IPS-15b (cell line): ENCODE measurements at regions not wholly inside any gene's neighbourhood (a gene's known extent, or its start where the extent isn't known, plus 50 kb on each side); places are given as distances from the start of the nearest gene placed in this dataset.

ENCODE experiments used
- H3K27me3 ChIP-seq: one replicate; pipeline ENCODE4 v1.6.1; 2013; ENCODE audit warnings: low read length; ENCODE audit not compliant: control insufficient read depth, insufficient read depth
- H3K36me3 ChIP-seq: one replicate; pipeline ENCODE4 v1.6.1; 2013; ENCODE audit warnings: low read length; ENCODE audit not compliant: control insufficient read depth, insufficient read depth
- H3K4me1 ChIP-seq: one replicate; pipeline ENCODE4 v1.6.1; 2013; ENCODE audit warnings: mild to moderate bottlenecking, low read length; ENCODE audit not compliant: control insufficient read depth, insufficient read depth
- H3K4me3 ChIP-seq: one replicate; pipeline ENCODE4 v1.5.1; 2013; ENCODE audit warnings: low read depth, low read length
- H3K9ac ChIP-seq: one replicate; pipeline ENCODE4 v1.6.1; 2013; ENCODE audit warnings: low read depth, mild to moderate bottlenecking, low read length
- H3K9me3 ChIP-seq: one replicate; pipeline ENCODE4 v1.6.1; 2013; ENCODE audit warnings: mild to moderate bottlenecking, low read length; ENCODE audit not compliant: control insufficient read depth, insufficient read depth

- Histone ChIP-seq H3K36me3 (no peaks in the 10 kb centered on the region), H3K9me3 (no peaks in the 10 kb centered on the region), H3K27me3 (no peaks in the 10 kb centered on the region), H3K4me1 (no peaks in the 10 kb centered on the region), H3K4me3 (no peak overlapping the region), H3K9ac (no peak overlapping the region)
Observed at GRCh38 chr12:41962171-41962572, 182.5 kb downstream of the GXYLT1 start.

GRCh38 chr12:41959271-41959670 lies 185.4 kb downstream of the GXYLT1 start:
- Histone ChIP-seq H3K27me3 (no peaks in the 10 kb centered on the region), H3K4me1 (no peaks in the 10 kb centered on the region), H3K36me3 (no peaks in the 10 kb centered on the region), H3K9ac (no peak overlapping the region), H3K4me3 (no peak overlapping the region), H3K9me3 (no peaks in the 10 kb centered on the region)

- H3K4me3 ChIP-seq = no peak overlapping the region
- H3K36me3 ChIP-seq = no peaks in the 10 kb centered on the region
- no peaks in the 10 kb centered on the region for H3K27me3 ChIP-seq
- no peak overlapping the region for H3K9ac ChIP-seq
- no peaks in the 10 kb centered on the region for H3K4me1 ChIP-seq
- H3K9me3 ChIP-seq = no peaks in the 10 kb centered on the region
Observed at GRCh38 chr12:41956353-41956752, 188.3 kb downstream of the GXYLT1 start.

DNA sequence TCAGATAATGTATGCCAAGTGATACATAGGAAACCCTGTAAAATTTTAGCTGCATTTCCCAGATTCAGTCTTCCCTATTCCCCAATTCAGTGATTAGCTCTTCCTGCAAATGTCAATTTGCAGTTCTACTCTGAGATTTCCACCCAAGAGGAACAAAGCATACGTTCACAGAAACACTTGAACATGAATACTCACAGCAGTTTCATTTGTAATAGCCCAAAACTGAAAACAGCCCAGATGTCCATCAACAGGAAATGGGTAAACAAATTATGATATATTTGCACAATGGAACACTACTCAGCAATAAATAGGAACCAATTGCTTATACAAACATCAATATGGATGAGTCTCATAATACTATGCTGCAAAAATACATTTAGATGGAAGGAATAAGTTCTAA lies 194.2 kb downstream of the GXYLT1 start:
- Histone ChIP-seq H3K36me3 (no peaks in the 10 kb centered on the region), H3K9ac (no peak overlapping the region), H3K4me3 (no peak overlapping the region), H3K9me3 (peaks cover 9% of the 10 kb centered on the region), H3K27me3 (no peaks in the 10 kb centered on the region), H3K4me1 (no peaks in the 10 kb centered on the region)

DNA sequence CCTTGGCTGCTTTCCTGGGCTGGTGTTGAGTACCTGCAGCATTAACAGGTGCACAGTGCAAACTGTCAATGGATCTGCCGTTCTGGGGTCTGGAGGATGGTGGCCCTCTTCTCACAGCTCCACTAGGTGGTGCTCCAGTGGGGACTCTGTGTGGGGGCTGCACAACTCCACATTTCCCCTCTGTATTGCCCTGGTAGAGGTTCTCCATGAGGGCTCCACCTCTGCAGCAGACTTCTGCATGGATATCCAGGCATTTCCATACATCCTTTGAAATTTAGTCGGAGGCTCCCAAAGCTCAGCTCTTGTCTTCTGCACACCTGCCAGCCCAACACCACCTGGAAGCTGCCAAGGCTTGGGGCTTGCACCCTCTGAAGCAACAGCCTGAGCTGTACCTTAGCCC lies 198.6 kb downstream of the GXYLT1 start:
- no peaks in the 10 kb centered on the region for H3K27me3 ChIP-seq
- H3K36me3 ChIP-seq = no peaks in the 10 kb centered on the region
- H3K4me1 ChIP-seq = no peaks in the 10 kb centered on the region

DNA sequence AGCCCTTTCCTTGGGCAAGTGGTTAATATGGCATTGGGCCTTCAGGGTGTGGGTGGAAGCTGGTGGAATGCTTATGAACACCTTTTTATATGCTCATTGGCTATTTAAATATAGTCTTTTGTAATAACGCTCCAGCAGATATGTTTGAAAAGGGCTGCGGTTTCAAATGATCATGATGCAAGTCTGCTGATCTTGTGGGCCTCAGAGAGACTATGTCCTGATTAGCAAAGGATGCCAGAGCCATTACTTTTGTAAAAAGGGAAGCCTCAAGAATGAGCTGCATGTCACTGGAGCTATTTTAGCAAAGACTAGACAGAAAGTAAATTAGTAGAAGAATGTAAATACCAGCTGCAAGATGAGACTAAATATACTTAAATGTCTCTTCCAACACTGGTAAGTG lies 200.5 kb downstream of the GXYLT1 start:
- Histone ChIP-seq H3K9ac (no peak overlapping the region), H3K27me3 (peaks cover 5% of the 10 kb centered on the region), H3K9me3 (peaks cover 9% of the 10 kb centered on the region), H3K36me3 (no peaks in the 10 kb centered on the region), H3K4me1 (no peaks in the 10 kb centered on the region), H3K4me3 (no peak overlapping the region)

More for the DNA sequence above, 198.6 kb downstream of the GXYLT1 start:
- Histone ChIP-seq H3K4me3 (no peak overlapping the region), H3K9me3 (peaks cover 9% of the 10 kb centered on the region), H3K9ac (no peak overlapping the region)

- no peaks in the 10 kb centered on the region for H3K4me1 ChIP-seq
- no peaks in the 10 kb centered on the region for H3K36me3 ChIP-seq
- H3K9me3 ChIP-seq = peaks cover 9% of the 10 kb centered on the region
- peaks cover 5% of the 10 kb centered on the region for H3K27me3 ChIP-seq
- H3K9ac ChIP-seq = no peak overlapping the region
- no peak overlapping the region for H3K4me3 ChIP-seq
Observed at GRCh38 chr12:41943671-41944070, 201.0 kb downstream of the GXYLT1 start.

DNA sequence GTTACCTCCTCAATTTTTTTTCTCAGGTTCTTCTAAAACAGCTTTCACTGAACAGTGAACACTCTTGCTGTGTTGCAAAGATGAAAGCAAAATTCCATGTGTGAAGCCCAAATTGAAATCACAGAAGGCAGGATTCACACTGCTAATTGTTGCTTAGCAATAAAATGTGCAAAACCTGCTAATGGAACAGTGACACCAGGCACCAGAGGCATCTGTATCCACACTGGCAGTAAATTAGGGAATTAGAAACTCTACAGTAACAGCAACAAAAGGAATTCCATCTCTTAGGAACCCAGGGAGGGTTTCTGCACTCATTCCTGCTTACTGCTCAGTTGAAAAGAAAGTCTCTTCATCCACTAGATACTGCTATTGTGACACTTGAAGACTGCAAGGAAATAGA lies 202.3 kb downstream of the GXYLT1 start:
- H3K4me1 ChIP-seq = no peaks in the 10 kb centered on the region
- H3K36me3 ChIP-seq = no peaks in the 10 kb centered on the region
- peaks cover 12% of the 10 kb centered on the region for H3K27me3 ChIP-seq
- peaks cover 9% of the 10 kb centered on the region for H3K9me3 ChIP-seq
- H3K9ac ChIP-seq = no peak overlapping the region
- no peak overlapping the region for H3K4me3 ChIP-seq

DNA sequence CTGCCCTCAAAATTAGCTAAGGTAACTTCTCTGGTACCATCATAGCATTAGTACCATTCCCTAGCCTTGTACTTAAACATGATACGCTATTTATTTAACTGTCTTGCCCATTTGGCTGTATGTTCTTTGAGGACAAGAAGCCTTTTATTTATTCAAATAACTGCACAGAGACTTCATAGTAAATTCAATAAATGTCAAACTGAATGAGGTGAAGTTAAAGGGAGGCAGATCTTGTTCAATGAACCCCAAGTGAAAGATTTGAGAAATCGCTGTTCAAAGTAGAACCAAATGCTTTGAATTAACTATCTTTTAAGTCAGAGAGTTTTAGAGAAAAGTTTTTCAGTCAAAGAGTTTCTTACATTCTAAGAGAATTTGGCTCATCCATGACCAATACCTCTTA lies 203.6 kb downstream of the GXYLT1 start:
- Histone ChIP-seq H3K4me3 (no peak overlapping the region), H3K36me3 (no peaks in the 10 kb centered on the region), H3K9ac (no peak overlapping the region), H3K27me3 (peaks cover 24% of the 10 kb centered on the region), H3K4me1 (no peaks in the 10 kb centered on the region), H3K9me3 (peaks cover 3% of the 10 kb centered on the region)

- no peaks in the 10 kb centered on the region for H3K4me1 ChIP-seq
- H3K9me3 ChIP-seq = no peaks in the 10 kb centered on the region
- no peak overlapping the region for H3K4me3 ChIP-seq
- no peaks in the 10 kb centered on the region for H3K36me3 ChIP-seq
- no peak overlapping the region for H3K9ac ChIP-seq
- H3K27me3 ChIP-seq = peaks cover 29% of the 10 kb centered on the region
Observed at GRCh38 chr12:41940571-41940970, 204.1 kb downstream of the GXYLT1 start.

DNA sequence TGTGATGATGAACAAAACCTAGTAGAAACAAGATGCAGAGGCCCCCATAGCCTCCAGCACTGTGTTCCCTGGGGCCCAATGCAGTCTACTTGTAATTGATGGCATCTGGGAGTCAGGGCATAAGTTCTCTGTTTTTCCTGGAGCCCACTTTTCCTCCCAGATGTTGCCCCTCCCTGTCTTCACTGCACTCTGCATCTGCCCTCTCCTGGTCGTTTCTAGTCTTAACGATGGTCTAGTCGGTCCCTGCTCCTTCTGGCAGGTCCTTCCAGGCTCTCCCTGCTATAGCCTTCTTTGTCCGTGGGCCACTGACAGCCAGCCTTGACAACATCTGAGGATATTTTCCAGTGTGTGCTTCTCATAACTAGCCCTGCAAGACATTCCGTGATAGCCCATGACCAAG lies 208.3 kb downstream of the GXYLT1 start:
- Histone ChIP-seq H3K4me1 (peaks cover 13% of the 10 kb centered on the region), H3K9me3 (no peaks in the 10 kb centered on the region), H3K36me3 (no peaks in the 10 kb centered on the region), H3K9ac (no peak overlapping the region), H3K4me3 (no peak overlapping the region), H3K27me3 (peaks cover 50% of the 10 kb centered on the region)

DNA sequence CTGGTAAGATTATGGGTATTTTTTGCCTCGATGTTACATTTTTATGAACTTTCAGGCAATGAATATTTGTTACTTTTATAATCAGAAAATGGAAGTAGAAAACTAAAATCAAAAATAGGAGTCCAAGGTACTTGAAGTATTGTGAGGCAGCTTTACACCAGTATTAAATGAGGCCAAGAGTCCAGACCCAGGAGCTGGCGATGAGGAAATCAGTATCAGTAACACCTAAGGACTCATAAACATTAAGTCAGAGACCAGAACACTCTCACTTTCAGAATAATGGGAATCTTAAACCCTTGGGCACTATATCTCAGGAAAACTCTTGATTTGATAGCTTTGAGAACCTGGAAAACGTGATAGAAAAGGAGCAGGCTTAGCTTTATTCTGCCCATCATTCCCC lies 208.8 kb downstream of the GXYLT1 start:
- peaks cover 13% of the 10 kb centered on the region for H3K4me1 ChIP-seq
- H3K9me3 ChIP-seq = no peaks in the 10 kb centered on the region
- peaks cover 53% of the 10 kb centered on the region for H3K27me3 ChIP-seq
- no peak overlapping the region for H3K4me3 ChIP-seq
- H3K36me3 ChIP-seq = no peaks in the 10 kb centered on the region
- no peak overlapping the region for H3K9ac ChIP-seq
